T-helper 2 cell treated with Interferon-gamma antibody and Interleukin-4, amounts not matched to agents 100 ng/mL and 5 ng/mL, for 36 hours (primary cell): ENCODE measurements at regions not wholly inside any gene's neighbourhood (a gene's known extent, or its start where the extent isn't known, plus 50 kb on each side); places are given as distances from the start of the nearest gene placed in this dataset.

Experiments
- intact Hi-C: fragments of 100-400 bp; cut with micrococcal nuclease; formaldehyde crosslinking; loops from one replicate; pipeline ENCODE4 v1.15.1; 2023

GRCh38 chr9:11892401-11892800, 800.8 kb upstream of the TYRP1 start:
- intact Hi-C loops, result no loop called here

DNA sequence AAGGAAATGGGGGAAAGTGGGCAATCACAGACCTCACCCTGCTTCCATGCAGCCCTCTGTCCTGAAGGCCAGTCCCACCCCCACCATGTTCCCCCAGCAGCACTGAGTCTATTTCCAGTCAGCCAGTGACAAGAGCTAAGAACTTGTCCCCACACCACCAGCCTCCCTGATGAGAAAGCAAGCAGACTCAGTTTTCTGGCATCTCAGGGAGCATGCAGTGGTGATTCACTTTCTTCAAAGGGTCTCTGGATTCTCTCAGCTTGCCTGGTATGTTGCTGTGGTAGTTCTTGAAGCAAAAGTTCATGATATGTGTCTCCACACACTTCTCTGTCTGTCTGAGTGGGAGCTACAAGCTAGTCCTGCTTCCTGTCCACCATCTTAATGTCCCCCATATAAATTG, 799.9 kb upstream of the TYRP1 start:
- intact Hi-C loops, result no loop called here

DNA sequence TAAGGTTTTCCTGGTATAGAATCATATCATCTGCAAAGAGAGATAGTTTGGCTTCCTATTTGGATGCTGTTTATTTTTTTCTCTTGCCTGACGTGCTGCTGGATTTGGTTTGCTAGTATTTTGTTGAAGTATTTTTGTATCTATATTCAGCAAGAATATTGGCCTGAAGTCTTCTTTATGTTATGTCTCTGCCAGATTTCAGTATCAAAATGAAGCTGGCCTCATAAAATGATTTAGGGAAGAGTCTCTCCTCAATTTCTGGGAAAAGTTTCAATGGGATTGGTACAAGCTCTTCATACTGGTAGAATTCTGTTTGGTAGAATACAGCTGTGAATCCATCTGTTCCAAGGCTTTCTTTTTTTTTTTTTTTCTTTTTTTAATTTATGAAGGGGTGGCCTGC, 799.0 kb upstream of the TYRP1 start:
- intact Hi-C loops, result no loop called here

DNA sequence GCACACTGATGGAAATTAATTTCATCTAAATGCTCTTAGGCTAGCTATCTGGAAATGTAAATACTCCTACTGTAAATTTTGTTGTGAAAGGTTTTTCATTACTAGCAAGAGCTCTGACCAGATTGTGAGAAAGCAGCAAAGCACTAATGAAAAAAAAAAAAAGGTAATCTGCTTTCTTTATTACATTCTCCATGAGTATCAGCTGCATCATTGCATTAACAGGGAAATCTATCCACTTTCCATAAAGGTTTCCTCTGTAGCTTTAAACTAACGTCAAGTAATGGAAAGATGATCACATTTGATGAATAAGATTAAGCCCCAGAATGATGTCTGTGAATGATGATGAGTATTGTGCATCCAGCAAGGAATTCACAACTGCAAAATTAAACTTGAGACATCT, 790.6 kb upstream of the TYRP1 start:
- intact Hi-C loops, result no loop called here

- intact Hi-C loops, result no loop called here
These were observed 777.5 kb upstream of the TYRP1 start for GRCh38 chr9:11915699-11916098.

DNA sequence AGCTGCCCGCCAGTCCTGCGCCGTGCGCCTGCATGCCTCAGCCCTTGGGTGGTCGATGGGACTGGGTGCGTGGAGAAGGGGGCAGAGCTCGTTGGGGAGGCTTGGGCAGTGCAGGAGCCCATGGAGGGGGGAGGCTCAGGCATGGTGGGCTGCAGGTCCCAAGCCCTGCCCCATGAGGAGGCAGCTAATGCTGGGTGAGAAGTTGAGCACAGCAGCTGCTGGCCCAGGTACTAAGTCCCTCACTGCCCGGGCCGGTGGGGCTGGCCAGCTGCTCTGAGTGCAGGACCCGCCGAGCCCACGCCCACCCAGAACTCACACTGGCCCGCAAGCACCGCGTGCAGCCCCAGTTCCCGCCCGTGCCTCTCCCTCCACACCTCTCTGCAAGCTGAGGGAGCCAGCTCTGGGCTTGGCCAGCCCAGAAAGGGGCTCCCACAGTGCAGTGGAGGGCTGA, 764.3 kb upstream of the TYRP1 start:
- intact Hi-C loops, result no loop called here

- intact Hi-C loops, result no loop called here
These were observed 762.1 kb upstream of the TYRP1 start for GRCh38 chr9:11931109-11931508.

DNA sequence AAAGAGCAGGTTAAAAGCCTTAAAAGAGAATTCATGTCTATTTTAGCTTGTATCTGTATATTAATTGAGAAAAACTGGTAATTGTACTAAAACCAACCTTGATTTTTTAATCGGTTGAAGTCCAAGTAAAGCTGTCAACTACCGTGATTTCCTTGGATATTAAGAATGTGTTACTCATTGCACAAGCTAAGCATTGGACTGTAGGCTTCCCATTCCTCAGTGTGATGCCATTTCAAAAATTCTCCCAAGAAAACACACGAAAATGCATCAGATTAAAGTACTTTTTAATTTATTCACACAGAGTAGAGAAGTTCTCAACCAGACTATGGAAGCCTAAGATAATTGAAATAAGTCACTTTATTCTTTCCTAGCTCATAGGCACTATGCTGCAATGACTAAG, 761.4 kb upstream of the TYRP1 start:
- intact Hi-C loops, result no loop called here

GRCh38 chr9:11933926-11934325, 759.3 kb upstream of the TYRP1 start:
- intact Hi-C loops, result no loop called here

GRCh38 chr9:11946531-11946930, 746.7 kb upstream of the TYRP1 start:
- intact Hi-C loops, result no loop called here

- intact Hi-C loops, result no loop called here
These were observed 730.9 kb upstream of the TYRP1 start for GRCh38 chr9:11962327-11962726.

DNA sequence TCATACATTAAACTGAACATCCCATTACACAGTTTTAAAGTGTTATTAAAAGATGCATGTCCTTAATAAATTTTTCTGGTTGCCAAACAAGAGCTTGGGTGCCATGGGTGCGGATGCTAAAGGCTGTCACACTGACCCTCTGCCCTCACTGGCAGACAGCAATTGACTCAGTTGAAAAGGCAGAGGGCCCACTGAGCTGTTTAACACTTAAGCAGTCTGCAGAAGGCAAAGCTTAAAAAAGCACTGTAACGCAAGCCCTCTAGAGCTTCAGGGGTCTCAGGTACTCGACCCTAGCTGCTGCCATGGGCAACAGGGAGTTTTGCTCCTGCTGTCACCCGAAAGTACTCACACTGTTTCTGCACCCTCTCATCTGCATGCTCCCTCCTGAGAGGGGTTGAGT, 726.4 kb upstream of the TYRP1 start:
- intact Hi-C loops, result no loop called here

DNA sequence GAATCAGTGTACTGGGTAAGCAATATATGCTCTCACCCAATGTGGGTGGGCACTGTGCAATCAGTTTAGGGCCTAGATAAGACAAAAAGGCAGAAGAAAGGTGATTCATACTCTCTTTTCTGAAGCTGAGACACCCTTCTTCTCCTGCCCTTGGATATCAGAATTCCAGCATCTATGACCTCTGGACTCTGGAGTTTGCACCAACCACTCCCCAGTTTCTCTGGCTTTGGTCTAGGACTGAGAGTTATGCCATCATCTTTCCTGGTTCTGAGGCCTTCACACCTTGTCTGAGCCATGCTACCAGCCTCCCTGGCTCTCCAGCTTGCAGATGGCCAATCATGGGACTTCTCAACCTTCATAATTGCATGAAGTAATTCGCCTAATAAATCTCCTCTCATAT, 724.6 kb upstream of the TYRP1 start:
- intact Hi-C loops, result no loop called here

- intact Hi-C loops, result no loop called here
These were observed 720.2 kb upstream of the TYRP1 start for GRCh38 chr9:11973011-11973410.

DNA sequence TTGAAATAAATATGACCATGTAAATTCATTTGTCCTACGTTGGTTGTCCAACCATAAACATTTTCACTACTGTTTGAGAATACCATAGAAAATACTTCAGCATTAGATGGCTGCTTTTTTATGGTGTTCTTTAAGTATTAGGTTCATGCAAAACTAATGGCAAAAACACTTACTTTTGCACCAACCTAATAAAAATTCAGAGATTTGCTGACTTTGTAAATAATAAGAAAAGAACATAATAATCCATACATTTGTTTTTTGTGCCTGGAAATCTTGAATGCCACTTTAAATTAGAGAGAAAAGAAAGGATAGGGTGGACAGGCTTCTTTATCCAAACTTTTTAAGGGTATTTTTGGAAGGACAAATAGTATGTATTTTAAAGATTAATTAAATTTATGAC, 719.7 kb upstream of the TYRP1 start:
- intact Hi-C loops, result no loop called here

DNA sequence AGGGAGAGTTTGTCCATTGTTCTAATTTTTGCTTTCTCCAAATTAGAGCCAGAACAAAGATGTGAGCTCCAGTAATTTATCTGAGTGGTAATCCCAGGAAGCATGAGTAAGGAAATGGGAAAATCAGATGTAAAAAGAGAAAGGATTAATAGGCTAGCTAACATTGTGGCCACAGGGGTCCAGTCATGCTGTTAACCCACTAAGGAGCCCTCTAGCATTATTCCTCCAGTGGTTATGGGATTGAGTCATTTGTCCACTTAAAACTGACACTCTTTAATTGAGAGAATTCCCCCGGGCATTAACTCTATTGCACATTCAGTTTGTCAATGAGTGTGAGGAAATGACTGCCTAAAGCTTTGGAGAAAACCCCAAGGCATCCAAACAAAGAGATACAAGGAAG, 700.3 kb upstream of the TYRP1 start:
- intact Hi-C loops, result loop anchor here (10.0 kb wide), 1 partner anchor 62 kb away; no protein-coding TSS in a partner anchor

DNA sequence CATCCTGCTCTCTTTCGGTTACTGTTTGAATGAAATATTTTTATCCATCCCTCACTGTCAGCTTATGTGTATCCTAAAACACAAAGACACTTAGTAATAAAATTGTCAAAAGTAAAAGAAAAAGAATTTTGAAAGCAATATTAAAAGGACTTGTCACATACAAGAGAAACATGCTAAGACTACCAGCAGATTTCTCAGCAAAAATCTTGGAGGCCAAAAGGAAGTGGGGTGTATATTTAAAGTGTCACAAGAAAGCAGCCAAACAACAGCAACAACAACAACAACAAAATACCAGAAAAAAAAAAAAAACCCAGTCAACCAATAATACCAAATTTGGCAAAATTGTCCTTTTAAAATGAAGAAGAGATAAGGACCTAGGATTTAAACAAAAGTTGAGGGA, 678.7 kb upstream of the TYRP1 start:
- intact Hi-C loops, result no loop called here

- intact Hi-C loops, result loop anchor here (10.0 kb wide), 1 partner anchor 59 kb away; no protein-coding TSS in a partner anchor
These were observed 639.0 kb upstream of the TYRP1 start for GRCh38 chr9:12054235-12054634.

GRCh38 chr9:12056874-12057273, 636.3 kb upstream of the TYRP1 start:
- intact Hi-C loops, result loop anchor here (10.0 kb wide), 1 partner anchor 62 kb away; no protein-coding TSS in a partner anchor

GRCh38 chr9:12060067-12060466, 633.1 kb upstream of the TYRP1 start:
- intact Hi-C loops, result no loop called here

DNA sequence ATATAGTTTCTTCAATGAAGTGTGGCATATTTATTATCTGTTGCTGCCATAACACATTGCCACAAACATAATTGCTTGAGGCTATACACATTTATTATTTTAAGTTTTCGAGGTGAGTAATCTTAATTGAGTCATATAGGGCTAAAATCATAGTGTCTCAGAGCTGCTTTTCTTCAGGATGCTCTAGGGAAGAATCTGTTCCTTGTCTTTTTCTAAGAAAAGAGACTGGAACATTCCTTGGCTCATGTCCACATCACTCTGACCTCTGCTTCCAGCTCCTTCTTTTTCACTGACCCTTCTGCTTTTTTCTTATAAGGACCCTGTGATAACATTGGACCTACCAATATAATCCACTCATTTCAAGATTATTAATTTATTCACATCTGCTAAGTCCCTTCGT, 632.4 kb upstream of the TYRP1 start:
- intact Hi-C loops, result no loop called here

DNA sequence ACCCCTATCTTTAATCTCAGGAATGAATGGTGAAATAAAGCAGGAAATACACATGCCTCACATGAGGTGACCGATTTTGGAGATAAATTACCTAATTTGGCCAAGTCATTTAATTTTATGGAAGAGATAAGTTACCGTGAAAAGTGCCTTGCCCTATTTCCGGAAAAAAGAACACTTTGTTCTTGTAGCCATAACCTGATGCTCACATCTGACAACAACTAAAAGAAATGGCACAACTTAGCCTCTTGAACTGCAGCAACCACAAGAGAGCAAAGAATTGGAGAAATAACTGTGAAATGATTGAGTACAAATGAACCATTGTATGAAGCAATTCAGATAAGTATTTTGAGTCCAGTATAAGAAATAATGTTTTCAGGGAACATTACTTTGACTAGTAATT, 628.1 kb upstream of the TYRP1 start:
- intact Hi-C loops, result no loop called here

DNA sequence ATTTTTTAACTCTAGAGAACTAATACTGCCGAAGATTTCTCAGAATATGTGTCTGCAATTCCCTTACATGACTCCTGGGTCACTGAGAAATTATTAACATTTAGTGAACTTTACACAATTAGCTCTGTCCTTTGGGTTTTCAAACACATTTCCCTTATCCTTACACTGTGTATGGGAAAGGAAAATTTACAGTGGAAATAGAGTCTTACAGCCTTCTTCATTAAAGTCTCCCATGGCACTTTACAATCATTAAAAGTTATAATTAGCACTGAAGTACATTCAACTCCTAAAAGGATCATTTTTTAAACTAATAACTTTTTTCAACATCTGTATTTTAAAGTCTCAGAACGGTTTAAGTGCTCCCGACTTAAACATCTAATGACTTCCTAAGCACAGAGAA, 627.5 kb upstream of the TYRP1 start:
- intact Hi-C loops, result no loop called here

GRCh38 chr9:12066455-12067035, 626.6 kb upstream of the TYRP1 start:
- intact Hi-C loops, result no loop called here
